Activated CD4-positive, alpha-beta T cell treated with anti-CD3 and anti-CD28 coated beads, Interleukin-10, Interleukin-2, amounts not matched to agents 100 ng/mL and 50 ng/mL, durations not matched to agents 16 hours and 8 hours (primary cell): ENCODE measurements at regions not wholly inside any gene's neighbourhood (a gene's known extent, or its start where the extent isn't known, plus 50 kb on each side); places are given as distances from the start of the nearest gene placed in this dataset.
"Not testable (repeated sequence)": the region's sequence is repeated elsewhere in the genome, so short reads cannot be mapped to it uniquely, and the experiment has no call there.

Experiments used
- DNase-seq: peaks from one replicate; pipeline ENCODE4 v3.0.0-alpha.2; 2020

GRCh38 chr20:48057739-48058138 is 272.5 kb upstream of the SULF2 start:
- no peak for DNase-seq

- no peak for DNase-seq
Observed at GRCh38 chr20:48057251-48057650, 272.0 kb upstream of the SULF2 start.

GRCh38 chr20:48056218-48056617 is 270.9 kb upstream of the SULF2 start:
- no peak for DNase-seq

- DNase-seq: no peak
Observed at GRCh38 chr20:48054051-48054450, 268.8 kb upstream of the SULF2 start.

GRCh38 chr20:48052475-48052835 is 267.2 kb upstream of the SULF2 start:
- no peak for DNase-seq

- DNase-seq: no peak
Observed at GRCh38 chr20:48051794-48052474, 266.7 kb upstream of the SULF2 start.

- DNase-seq: no peak
Observed at GRCh38 chr20:48049641-48050040, 264.4 kb upstream of the SULF2 start.

- no peak for DNase-seq
Observed at GRCh38 chr20:48049171-48049570, 263.9 kb upstream of the SULF2 start.

- no peak for DNase-seq
Observed at GRCh38 chr20:48047447-48047846, 262.2 kb upstream of the SULF2 start.

GRCh38 chr20:48042628-48043027 is 257.3 kb upstream of the SULF2 start:
- no peak for DNase-seq

- no peak for DNase-seq
Observed at GRCh38 chr20:48041078-48041780, 255.9 kb upstream of the SULF2 start.

- DNase-seq: no peak
Observed at GRCh38 chr20:48040491-48040890, 255.2 kb upstream of the SULF2 start.

GRCh38 chr20:48040051-48040450 is 254.8 kb upstream of the SULF2 start:
- no peak for DNase-seq

- DNase-seq: no peak
Observed at GRCh38 chr20:48039514-48039913, 254.2 kb upstream of the SULF2 start.

- DNase-seq: no peak
Observed at GRCh38 chr20:48038713-48039112, 253.4 kb upstream of the SULF2 start.

GRCh38 chr20:48037798-48038197 is 252.5 kb upstream of the SULF2 start:
- DNase-seq: not testable (repeated sequence)

GRCh38 chr20:48035961-48036731 is 250.9 kb upstream of the SULF2 start:
- DNase-seq: no peak

GRCh38 chr20:48034751-48035150 is 249.5 kb upstream of the SULF2 start:
- no peak for DNase-seq

- not testable (repeated sequence) for DNase-seq
Observed at GRCh38 chr20:48033005-48033404, 247.7 kb upstream of the SULF2 start.

GRCh38 chr20:48031122-48031521 is 245.8 kb upstream of the SULF2 start:
- DNase-seq: no peak

- no peak for DNase-seq
Observed at GRCh38 chr20:48026981-48027592, 241.8 kb upstream of the SULF2 start.

GRCh38 chr20:48025661-48026060 is 240.4 kb upstream of the SULF2 start:
- no peak for DNase-seq

GRCh38 chr20:48025051-48025515 is 239.8 kb upstream of the SULF2 start:
- no peak for DNase-seq
